Heart left ventricle (tissue), 13 donors: ENCODE measurements at regions not wholly inside any gene's neighbourhood (a gene's known extent, or its start where the extent isn't known, plus 50 kb on each side); places are given as distances from the start of the nearest gene placed in this dataset.

Experiments used
- CTCF ChIP-seq, 12 donors: fragments of 200-600 bp; sonication (generic) in 4 of 12; IDR thresholded peaks; one replicate each; pipeline versions ENCODE4 v1.5.0 to v1.8.0; 2018 to 2022; ENCODE audit warnings: antibody characterized with exemption in 12 of 12, mild to moderate bottlenecking in 5 of 12
- POLR2A ChIP-seq, 2 donors: fragments of 450-650 bp; IDR thresholded peaks; one replicate each; pipeline ENCODE4 v1.6.1; 2017; ENCODE audit warnings: antibody characterized with exemption in 2 of 2, mild to moderate bottlenecking in 2 of 2, moderate library complexity in 2 of 2
- donor health status: ischemic (EF 13 %, LVEDD 7.1; RV severe dilation, severe dysfunction).
- donor health status: DM: no; HTN: yes; CAD: no.
- donor health status: DM: no; HTN: no; CAD: no.
- donor health status: ischemic (EF 25% LVEDD 6.9; RV normal size, moderate dysfunction).
- donor health status: ischemic (EF 25% LVEDD 5.7; RV mildly dilated, moderate dysfunction).
- donor health status: ischemic (EF 35%, LVEDD 5.7; RV mildly dilated, moderate dysfunction).
- donor health status: nonischemic (EF 11% LVEDD 7.7; RV severe dilation, severe dysfunction).
- donor health status: DM: yes; HTN: yes; CAD: no.
- donor health status: PGD.
- donor health status: ischemic (EF 29% LVEDD 5.4; RV normal size, mild dysfunction).
- donor health status: nonischemic (EF 23%, LVEDD 6.1; RV moderate dilation, normal function).

- no peak for TF ChIP-seq CTCF (IDR thresholded peaks at IDR 0.05)
- TF ChIP-seq POLR2A (IDR thresholded peaks at IDR 0.05), result no peak
These were observed 341.0 kb downstream of the SLC7A11 start for GRCh38 chr4:137901114-137901513.
